MV-4-11 (cell line): ENCODE measurements at regions not wholly inside any gene's neighbourhood (a gene's known extent, or its start where the extent isn't known, plus 50 kb on each side); places are given as distances from the start of the nearest gene placed in this dataset.
"Not testable (repeated sequence)": the region's sequence is repeated elsewhere in the genome, so short reads cannot be mapped to it uniquely, and the experiment has no call there.

Experiments used
- DNase-seq: peaks from one replicate; lab custom pipeline; 2025; lab: John Stamatoyannopoulos, UW

DNA sequence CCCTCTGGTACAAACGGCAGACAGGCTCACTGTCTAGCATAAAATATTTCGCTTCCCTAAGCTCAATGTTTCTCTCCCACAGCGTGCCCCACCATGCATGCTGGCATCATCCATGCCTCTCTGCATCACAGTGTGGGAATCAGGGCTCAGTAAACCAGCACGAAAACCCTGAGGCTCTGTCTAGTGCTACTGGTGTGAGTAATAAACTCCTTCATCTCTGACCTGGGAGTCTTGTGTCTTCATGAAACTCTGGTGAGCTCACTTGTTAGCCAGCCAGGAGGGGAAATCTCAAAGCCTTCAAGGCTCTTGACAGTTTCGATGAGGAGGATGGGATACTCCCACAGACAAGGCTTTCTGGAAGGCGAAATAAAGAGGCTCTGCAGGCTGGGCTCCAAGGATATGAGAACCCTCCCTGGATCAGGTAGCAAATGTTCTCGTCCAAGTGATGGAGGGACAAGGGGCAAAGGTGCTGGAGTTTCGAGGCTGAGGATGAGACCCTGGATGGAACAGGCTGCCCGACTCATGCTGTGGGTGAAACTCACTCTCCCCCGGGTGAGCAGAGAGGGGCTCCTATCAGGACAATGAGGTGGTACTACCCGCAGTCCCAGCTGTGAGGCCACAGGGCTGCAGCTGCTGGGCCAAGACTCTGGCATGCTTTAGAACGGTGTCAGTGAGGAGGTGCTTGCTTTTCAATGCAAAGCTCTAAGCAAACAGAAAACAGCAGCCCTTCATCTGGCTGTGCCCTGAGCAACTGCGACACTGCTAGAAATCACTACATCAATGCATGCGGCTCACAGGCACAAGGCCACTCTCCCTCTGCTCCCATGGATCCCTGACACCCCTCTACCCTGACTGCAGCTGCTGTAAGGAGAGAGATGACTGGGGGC is 69.3 kb downstream of the SHANK2 start:
- no peak for DNase-seq

DNA sequence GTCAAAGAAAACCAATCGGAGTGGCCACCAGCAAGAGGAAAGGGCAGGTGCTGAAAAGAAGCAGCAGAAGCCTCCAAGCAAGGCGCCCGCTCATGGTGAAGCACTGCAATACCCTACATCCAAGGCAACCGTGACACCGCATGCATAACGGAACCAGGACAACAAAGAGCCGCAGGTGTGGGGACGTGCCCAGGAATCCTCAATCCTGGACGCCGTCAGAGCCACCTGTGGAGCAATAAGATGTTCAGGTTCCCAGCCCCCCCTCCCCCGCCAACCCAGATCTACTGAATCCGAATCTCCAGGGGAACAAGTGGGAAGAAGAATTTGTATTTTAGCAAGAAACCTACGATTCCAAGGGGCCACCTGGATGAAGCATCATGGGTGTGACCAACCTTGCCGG is 70.8 kb downstream of the SHANK2 start:
- DNase-seq, result no peak

GRCh38 chr11:71180694-71181470 is 71.5 kb downstream of the SHANK2 start:
- DNase-seq, result no peak

GRCh38 chr11:71179877-71180605 is 72.3 kb downstream of the SHANK2 start:
- DNase-seq, result no peak

DNA sequence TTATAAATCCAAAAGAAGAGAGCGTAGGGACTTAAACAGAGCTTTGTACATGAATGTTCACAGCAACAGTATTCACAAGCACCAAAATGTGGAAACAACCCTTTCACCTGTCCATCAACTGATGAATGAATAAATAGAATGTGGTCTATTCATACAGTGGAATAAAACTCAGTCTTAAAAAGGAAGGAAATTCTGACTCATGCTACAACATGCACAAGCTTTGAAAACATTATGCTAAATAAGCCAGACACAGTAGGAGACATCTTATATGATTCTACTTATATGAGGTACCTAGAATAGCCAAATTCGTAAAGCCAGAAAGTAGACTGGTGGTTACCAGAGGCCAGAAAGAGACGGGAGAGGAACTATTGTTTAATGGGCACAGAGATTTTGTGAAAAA is 74.3 kb downstream of the SHANK2 start:
- DNase-seq, result no peak

- no peak for DNase-seq
These were observed 75.6 kb downstream of the SHANK2 start for GRCh38 chr11:71176812-71177211.

- DNase-seq, result no peak
These were observed 78.7 kb downstream of the SHANK2 start for GRCh38 chr11:71173709-71174108.

DNA sequence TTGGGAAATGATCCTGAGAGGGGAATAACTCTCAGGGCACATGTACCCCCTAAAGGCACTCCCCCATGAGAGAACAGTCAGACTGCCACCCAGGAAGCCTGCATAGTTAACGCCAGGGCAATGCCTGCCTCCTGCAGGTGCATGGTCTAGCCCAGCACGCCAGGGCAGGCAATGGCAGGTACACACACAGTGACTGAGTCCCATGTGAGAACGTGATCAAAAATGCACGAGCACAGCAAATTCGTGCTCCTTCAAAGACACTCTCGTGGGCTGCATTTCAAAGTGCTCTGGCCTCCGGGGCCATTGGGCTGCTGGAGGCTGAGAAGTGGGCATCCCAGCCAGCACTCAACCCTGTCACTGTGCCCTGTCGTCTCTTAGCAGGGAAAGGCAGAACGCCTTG is 79.7 kb downstream of the SHANK2 start:
- no peak for DNase-seq

GRCh38 chr11:71171576-71171975 is 80.8 kb downstream of the SHANK2 start:
- no peak for DNase-seq

DNA sequence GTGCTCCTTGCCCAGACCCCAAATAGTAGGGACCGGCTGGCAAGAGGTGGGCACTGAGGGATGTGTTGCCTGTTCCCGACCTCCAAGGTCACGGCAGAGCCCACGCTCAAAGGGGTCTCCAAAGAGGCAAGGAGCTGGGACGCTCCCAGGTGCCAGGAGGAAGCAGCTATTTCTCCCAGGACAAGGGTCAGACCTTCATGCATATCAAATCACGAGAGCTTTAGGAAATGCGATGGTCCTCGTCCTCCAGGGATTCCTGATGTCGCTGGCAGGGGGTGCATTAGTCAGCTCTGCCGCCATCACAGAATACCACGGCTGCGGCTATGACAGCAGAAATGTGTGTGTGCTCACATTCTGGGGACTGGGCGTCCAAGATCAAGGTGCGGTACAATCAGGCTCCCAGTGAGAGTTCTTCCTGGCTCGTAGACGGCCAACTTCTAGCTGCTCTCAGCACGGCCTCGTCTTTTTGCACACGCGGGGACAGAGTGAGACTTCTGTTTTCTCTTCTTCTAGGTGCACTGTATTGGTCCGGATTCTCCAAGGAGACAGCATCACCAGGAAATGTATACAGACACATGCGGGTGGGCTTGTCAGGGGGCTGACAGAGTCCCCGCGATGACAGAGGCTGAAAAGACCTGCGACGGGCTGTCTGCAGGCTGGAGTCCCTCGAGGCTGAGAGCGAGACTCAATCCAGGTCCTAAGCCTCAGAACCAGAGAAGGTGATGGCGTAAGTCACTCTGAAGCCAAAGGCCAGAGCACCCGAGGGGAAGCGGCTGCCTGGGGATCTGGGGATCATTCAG is 81.6 kb downstream of the SHANK2 start:
- DNase-seq, result no peak

- DNase-seq, result no peak
These were observed 83.1 kb downstream of the SHANK2 start for GRCh38 chr11:71169313-71169712.

- not testable (repeated sequence) for DNase-seq
These were observed 84.6 kb downstream of the SHANK2 start for GRCh38 chr11:71167814-71168213.

DNA sequence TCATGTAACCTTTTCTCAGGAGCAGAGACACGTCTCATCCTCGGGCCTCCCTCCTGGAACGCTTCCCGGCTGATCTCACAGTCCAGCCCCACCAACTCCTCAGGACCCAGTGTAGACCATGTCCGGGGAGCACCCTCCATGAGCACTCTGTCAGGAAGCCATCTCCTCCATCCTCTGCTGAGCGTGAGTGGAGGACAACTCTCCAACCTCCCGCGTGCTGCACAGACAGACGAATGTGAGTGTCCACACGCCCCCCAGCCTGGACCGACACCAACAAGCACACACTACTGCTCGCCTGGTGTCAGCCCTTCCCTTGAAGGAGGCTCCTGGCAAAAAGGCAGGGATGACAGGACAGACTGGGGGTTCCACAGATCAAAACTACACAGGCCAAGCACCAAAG is 86.6 kb downstream of the SHANK2 start:
- no peak for DNase-seq

- DNase-seq, result no peak
These were observed 87.8 kb downstream of the SHANK2 start for GRCh38 chr11:71164621-71165020.

GRCh38 chr11:71164186-71164585 is 88.2 kb downstream of the SHANK2 start:
- DNase-seq, result no peak

GRCh38 chr11:71163371-71163770 is 89.0 kb downstream of the SHANK2 start:
- no peak for DNase-seq

DNA sequence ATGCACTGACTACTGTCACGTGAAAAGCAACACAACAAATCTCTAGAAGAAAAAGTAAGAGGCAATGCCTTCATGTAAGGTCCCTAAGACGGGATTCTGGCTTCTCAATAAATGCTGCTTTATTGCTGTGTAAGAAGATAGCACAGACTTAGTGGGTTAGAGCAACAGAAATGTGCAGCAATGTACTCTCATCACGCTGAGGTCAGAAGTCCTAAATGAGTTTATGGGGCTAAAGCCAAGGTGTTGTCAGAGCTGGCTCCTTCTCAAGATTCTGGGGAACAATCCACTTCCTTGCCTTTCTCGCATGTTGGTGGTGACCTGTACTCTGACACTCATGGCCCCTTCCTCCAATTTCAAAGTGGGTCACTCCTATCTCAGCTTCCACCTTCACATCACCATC is 93.4 kb downstream of the SHANK2 start:
- no peak for DNase-seq

GRCh38 chr11:71157676-71158075 is 94.7 kb downstream of the SHANK2 start:
- DNase-seq, result not testable (repeated sequence)

DNA sequence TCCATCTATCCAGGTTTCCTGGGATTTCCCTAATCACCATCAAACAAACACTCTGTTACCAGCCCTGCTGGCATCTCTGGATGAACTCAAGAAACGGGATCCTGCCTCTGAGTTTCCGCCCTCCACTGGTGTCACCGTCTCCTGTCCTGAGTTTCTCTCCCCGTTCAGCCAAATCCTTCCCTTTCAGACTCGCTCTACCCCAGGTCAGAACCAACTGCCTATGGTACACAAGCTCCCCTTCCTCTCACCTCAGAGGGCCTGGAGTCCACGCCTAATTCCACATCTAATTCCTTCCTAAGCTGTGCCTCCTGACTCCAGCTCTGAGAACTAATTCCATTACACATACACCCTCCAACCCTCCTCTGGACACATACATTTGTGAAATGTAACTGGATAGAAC is 96.1 kb downstream of the SHANK2 start:
- DNase-seq, result no peak

- no peak for DNase-seq
These were observed 96.5 kb downstream of the SHANK2 start for GRCh38 chr11:71155846-71156245.

DNA sequence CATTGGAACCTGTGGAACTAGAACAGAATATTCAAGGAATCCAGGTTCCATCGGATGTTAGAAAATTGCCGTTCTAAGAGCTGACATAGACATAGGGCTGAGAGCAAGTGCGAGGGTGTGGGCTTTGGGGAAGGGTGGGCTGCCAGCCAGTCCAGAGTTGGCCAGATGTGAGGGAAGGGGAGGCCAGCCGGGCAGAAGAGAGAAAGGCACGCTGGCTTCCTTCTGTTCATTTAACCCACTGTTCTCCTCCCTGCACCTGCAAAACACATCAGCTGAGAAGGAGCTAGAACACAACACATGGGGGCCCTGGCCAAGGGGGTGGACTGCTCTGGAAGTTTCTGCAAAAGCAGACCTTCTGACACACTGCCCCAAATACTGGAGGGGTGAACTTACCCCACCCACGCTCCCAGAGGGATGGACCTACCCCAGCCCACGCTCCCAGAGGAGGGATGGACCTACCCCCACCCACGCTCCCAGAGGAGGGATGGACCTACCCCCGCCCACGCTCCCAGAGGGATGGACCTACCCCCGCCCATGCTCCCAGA is 98.0 kb downstream of the SHANK2 start:
- no peak for DNase-seq
